Lower lobe of right lung (tissue), 2 donors: ENCODE measurements at regions not wholly inside any gene's neighbourhood (a gene's known extent, or its start where the extent isn't known, plus 50 kb on each side); places are given as distances from the start of the nearest gene placed in this dataset.

Experiments
- ATAC-seq, 2 donors: fragments of 200-7000 bp; cut with Tn5 transposase; one replicate each; pipeline ENCODE4 v1.9.1; 2020 to 2022; ENCODE audit warnings: mild to moderate bottlenecking in 2 of 2, moderate library complexity in 2 of 2
- DNase-seq: peaks from one replicate; pipeline ENCODE4 v3.0.0-alpha.2; 2020
- H3K27ac ChIP-seq: fragments of 200-600 bp; one replicate; pipeline ENCODE4 v1.8.0; 2022
- H3K27me3 ChIP-seq: fragments of 200-600 bp; one replicate; pipeline ENCODE4 v1.8.0; 2022; ENCODE audit warnings: low read depth
- H3K36me3 ChIP-seq: fragments of 200-600 bp; one replicate; pipeline ENCODE4 v1.8.0; 2022; ENCODE audit warnings: mild to moderate bottlenecking
- H3K4me1 ChIP-seq: fragments of 200-600 bp; one replicate; pipeline ENCODE4 v1.8.0; 2022
- H3K4me3 ChIP-seq: fragments of 200-600 bp; one replicate; pipeline ENCODE4 v1.8.0; 2022; ENCODE audit warnings: mild to moderate bottlenecking
- H3K9me3 ChIP-seq: fragments of 200-600 bp; one replicate; pipeline ENCODE4 v1.8.0; 2022
- intact Hi-C: fragments of 100-400 bp; cut with DNase I; formaldehyde crosslinking; loops from one replicate; pipeline ENCODE4 v1.11.0; 2022
- TF ChIP-seq, protein P1 (sequence below): fragments of 200-600 bp; IDR thresholded peaks from one replicate; pipeline ENCODE4 v1.8.0; 2022; ENCODE audit warnings: antibody characterized with exemption, mild to moderate bottlenecking
- donor health status: DM: no; HTN: yes; CAD: no; lungs with severe emphysema.

DNA sequence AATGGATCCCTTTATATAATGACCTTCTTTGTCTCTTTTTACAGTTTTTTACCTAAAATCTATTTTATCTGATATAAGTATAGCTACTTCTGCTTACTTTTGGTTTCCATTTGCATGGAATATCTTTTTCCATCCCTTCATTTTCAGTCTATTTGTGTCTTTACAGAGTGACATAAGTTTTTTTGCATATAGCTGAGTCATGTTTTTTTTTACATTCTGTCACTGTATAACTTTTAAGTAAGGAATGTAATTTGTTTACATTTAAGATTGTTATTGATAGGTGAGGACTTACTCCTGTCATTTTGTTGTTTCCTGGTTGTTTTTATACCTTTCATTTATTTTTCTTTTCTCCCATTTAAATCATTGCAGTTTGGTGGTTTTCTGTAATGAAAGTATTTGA lies 402.7 kb upstream of the ADGRL2 start:
- H3K27me3 ChIP-seq = no peaks in the 10 kb centered on the region
- intact Hi-C loops = no loop called here
- ATAC-seq = no peak

GRCh38 chr1:81392526-81393226 lies 408.1 kb upstream of the ADGRL2 start:
- no peak overlapping the region for H3K4me3 ChIP-seq
- no peak overlapping the region for H3K27ac ChIP-seq
- DNase-seq (no peak), ATAC-seq (no peak)
- no peaks in the 10 kb centered on the region for H3K36me3 ChIP-seq
- H3K4me1 ChIP-seq = no peaks in the 10 kb centered on the region
- intact Hi-C loops = no loop called here
- H3K9me3 ChIP-seq = no peaks in the 10 kb centered on the region
- H3K27me3 ChIP-seq = no peaks in the 10 kb centered on the region
- TF ChIP-seq, protein P1, sequence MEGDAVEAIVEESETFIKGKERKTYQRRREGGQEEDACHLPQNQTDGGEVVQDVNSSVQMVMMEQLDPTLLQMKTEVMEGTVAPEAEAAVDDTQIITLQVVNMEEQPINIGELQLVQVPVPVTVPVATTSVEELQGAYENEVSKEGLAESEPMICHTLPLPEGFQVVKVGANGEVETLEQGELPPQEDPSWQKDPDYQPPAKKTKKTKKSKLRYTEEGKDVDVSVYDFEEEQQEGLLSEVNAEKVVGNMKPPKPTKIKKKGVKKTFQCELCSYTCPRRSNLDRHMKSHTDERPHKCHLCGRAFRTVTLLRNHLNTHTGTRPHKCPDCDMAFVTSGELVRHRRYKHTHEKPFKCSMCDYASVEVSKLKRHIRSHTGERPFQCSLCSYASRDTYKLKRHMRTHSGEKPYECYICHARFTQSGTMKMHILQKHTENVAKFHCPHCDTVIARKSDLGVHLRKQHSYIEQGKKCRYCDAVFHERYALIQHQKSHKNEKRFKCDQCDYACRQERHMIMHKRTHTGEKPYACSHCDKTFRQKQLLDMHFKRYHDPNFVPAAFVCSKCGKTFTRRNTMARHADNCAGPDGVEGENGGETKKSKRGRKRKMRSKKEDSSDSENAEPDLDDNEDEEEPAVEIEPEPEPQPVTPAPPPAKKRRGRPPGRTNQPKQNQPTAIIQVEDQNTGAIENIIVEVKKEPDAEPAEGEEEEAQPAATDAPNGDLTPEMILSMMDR = no peak

More for the DNA sequence above, 402.7 kb upstream of the ADGRL2 start:
- Histone ChIP-seq H3K9me3 (no peaks in the 10 kb centered on the region), H3K27ac (no peak overlapping the region), H3K4me1 (no peaks in the 10 kb centered on the region), H3K36me3 (no peaks in the 10 kb centered on the region), H3K4me3 (no peak overlapping the region)
- TF ChIP-seq, protein P1 = no peak
- no peak for DNase-seq

DNA sequence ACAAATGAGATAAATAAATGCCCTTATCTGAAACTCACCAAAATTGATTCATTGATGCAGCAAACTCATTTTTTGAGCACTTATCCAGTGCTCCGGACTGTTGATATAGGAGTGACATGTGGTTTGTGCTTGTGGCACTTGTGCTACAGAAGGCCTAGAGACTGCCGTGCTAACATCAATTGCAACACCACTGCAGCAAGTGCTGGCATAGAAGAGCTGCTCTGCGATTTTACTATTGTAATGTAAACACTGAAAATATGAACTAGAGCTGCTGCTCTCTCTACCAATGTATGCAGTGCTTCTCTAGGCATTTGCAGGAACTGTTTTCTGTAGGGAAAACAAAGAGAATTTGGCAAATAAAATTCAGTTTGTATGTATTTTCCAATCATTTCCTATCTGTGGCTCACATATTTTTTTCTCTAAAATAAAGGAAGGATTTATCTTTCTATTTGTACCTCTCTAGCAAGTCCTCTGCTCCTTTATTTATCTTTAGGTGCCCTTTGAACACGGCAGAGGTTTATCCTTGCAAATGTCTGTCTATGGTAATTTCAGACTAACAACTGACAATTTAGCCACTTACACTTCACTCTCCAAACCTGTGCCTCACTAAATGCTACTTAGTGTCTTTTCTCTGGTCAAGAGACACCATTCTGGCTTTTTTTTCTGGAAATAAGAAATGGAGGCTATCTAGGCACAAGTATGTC lies 409.5 kb upstream of the ADGRL2 start:
- Histone ChIP-seq H3K4me1 (no peaks in the 10 kb centered on the region), H3K27ac (no peak overlapping the region), H3K4me3 (no peak overlapping the region), H3K9me3 (no peaks in the 10 kb centered on the region), H3K27me3 (no peaks in the 10 kb centered on the region), H3K36me3 (no peaks in the 10 kb centered on the region)
- DNase-seq (no peak), ATAC-seq (peak; percentile 55 to 80)
- TF ChIP-seq, protein P1 = no peak
- intact Hi-C loops = no loop called here

GRCh38 chr1:81388435-81388834 lies 412.3 kb upstream of the ADGRL2 start:
- Histone ChIP-seq H3K36me3 (no peaks in the 10 kb centered on the region), H3K9me3 (no peaks in the 10 kb centered on the region), H3K27me3 (no peaks in the 10 kb centered on the region), H3K27ac (no peak overlapping the region), H3K4me1 (no peaks in the 10 kb centered on the region), H3K4me3 (no peak overlapping the region)
- ATAC-seq (no peak), DNase-seq (no peak)
- intact Hi-C loops = no loop called here
- TF ChIP-seq, protein P1 = no peak

DNA sequence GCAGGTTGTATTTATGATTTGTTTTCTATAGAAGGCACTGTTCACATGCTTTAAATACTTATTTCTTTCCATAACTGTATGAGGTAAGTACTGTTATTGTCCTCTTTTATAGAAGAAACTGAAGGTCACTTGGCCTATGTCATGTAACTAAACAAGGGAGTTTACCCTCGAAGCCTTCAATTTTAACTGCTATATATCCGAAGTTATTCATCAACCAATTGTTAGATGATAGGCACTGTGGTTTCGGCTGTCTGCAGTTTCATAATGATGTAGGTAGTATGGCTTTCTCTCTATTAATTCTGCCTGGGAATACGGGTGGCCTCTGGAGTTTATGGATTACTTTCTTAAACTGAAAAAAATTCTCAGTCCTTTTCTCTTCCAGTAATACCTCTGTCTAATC lies 413.3 kb upstream of the ADGRL2 start:
- Histone ChIP-seq H3K27me3 (no peaks in the 10 kb centered on the region), H3K9me3 (no peaks in the 10 kb centered on the region), H3K4me1 (no peaks in the 10 kb centered on the region), H3K4me3 (no peak overlapping the region), H3K27ac (no peak overlapping the region), H3K36me3 (no peaks in the 10 kb centered on the region)
- intact Hi-C loops = no loop called here
- ATAC-seq = no peak
- no peak for DNase-seq
- TF ChIP-seq, protein P1 = no peak
